ENCODE measurements at regions not wholly inside any gene's neighbourhood (a gene's known extent, or its start where the extent isn't known, plus 50 kb on each side); places are given as distances from the start of the nearest gene placed in this dataset.

DNA sequence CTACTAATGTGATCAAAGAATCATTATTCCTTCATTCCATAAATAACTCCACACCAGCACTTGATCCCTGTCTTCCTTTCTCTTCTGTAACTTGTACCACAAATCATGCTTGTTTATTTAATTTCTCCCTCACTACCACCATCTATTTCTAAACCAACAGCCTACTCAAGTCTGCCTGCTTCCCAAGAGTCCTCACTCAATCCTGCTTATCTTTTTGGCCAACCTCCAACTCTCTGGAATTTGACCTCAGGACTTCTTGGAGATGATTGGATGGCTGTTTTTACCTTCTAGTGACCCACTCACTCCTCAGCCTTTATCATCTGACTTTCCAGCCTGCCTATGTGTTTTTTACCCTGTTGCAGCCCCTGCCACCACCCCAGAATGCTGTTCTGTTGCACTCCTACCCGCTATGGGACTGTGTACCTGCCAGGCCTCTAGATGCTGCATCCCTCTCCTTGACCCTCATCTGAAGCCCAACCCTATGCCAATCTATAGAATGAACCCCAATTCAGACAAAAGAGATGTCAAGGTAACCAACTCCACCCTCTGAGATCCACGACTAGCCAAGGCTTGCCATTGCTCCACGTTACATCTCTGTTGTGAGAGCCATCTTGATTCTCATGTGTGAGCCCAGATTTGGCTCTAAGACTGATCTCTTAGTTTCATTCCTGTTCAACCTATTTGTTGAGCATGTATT, 150.2 kb upstream of the PLEKHG7 start:
- DNase-seq, result no peak

DNA sequence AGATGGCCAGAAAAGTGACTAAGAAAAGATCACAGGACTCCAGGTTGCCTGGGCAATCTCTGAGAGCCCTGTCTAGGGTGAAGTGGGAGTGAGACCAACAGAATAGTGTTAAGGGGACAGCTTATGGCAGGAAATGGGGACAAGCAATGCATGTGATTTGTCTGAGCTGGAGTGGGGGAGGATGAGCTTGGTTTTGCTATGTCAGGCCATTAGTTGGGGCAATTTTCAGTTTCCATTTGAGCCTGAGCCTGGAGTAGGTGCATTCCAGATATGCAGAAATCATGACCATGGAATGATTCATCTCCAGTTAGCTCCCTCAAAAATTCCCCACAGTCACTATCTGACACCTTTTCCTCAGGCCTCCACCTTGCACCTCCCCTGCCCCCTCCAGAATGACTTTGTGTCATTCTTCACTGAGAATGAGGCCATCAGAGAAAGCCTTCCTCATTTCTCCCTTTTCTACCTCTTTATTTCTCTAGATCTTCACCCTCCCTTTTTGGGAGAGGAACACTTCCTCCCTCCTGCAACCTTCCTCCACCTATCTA, 150.9 kb upstream of the PLEKHG7 start:
- no peak for DNase-seq

DNA sequence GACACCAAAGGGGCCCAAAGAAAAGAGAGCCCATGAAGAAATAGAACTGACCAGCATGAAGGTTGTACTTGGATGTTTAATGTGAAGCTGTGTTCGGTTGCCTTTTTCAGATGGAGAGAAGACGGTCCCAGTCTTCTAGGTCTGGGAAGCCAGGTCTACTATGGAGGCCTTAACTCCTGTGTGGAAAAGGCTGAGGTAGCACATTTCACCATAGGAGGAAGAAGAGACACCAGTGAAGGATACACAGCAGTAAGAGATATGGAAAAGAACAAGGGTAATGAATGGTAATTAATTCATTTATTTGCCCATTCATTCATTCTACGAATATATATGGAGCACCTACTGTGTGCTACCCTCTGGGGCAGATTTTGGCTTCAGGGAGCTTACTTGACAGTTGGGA, 151.6 kb upstream of the PLEKHG7 start:
- no peak for DNase-seq

DNA sequence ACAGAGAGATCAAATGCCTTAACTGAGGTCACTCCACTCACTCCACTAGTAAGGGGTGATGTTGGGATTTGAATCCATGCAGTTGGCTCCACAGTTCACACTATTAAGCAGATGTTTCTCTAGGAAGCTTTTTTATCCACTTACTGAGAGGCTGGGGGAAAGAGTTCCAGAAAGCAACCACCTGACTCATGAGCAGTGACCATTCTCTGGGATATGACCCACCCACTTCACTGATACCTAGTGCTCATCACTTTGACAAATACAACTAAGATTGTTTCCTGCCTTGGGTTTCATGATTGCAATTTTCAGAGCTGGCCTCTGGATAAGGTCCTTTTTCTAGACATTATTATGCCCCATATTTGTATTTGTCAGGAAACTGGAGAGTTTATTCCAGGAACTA, 152.1 kb upstream of the PLEKHG7 start:
- DNase-seq, result no peak

DNA sequence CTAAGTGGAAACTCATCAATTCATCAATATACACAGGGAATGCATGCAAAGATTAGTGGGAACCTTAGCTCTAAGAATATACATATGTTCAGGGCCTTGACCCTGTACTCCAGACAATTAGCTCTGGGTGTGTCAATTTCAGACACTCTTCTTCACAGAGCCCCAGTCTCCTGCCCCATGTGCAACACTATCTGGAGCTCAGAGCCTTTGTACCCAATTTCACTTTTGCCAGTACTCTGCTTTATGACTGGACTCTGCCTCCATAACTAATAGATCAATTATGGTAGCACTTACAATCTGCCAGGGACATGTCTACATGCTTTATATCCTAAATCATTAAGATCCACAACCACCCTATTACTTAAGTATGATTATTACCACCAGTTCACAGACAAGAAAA, 152.5 kb upstream of the PLEKHG7 start:
- DNase-seq, result no peak

DNA sequence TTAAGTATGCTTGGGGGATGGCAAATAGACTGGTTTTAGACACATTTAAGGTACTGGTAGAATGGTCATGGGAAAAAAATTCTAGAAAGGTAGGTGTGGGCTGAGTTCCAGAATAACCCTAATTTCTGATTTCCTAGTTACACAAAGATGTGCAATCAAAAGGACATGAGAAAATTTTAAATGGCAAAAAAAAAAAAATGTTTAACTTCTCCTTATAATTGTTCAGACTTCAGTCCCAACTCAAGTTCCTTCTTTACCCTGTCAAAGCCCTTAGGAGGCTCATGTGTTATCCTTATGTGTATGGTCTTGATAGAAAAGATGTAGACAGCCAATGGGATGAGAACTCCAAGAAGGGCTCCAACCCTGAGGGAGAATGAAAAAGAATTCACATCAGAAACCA, 153.3 kb upstream of the PLEKHG7 start:
- DNase-seq, result no peak

DNA sequence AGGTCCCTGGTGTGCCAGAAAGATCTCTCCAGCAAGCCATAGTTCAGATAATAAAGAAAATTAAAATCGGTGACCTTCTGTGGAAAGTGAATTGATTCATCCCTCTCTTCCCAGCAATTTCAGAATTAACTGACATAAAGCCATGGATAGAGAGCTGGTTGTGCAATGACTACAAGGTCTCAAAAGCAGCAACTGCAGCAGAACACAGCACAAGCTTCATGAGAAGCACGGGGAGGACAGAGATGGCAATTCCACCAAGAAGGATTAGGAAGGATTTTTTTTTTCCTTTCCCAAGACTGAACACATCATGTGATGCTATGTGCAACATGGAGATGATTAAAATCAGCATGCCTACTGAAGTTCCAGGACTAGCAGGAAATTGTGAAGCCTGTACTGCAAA, 154.9 kb upstream of the PLEKHG7 start:
- no peak for DNase-seq

DNA sequence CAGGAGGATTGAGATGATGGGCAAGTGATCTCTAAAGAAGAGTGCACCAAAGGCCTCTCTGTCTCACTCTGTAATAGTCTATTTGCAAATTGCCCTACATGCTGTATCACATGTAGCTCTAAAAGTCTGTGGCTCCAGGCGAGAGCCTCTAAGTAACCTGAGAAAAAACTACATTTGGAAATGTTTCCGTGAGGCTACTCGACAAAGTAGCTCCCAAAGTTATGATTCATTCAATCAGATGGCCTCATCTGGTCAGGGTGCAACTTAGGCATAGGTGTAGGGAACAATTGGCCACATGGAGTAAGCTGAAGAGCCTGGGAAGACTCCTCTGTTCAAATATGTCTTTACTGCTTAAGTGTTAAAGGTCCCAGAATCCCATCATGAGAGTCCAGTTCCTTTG, 155.4 kb upstream of the PLEKHG7 start:
- DNase-seq, result no peak

DNA sequence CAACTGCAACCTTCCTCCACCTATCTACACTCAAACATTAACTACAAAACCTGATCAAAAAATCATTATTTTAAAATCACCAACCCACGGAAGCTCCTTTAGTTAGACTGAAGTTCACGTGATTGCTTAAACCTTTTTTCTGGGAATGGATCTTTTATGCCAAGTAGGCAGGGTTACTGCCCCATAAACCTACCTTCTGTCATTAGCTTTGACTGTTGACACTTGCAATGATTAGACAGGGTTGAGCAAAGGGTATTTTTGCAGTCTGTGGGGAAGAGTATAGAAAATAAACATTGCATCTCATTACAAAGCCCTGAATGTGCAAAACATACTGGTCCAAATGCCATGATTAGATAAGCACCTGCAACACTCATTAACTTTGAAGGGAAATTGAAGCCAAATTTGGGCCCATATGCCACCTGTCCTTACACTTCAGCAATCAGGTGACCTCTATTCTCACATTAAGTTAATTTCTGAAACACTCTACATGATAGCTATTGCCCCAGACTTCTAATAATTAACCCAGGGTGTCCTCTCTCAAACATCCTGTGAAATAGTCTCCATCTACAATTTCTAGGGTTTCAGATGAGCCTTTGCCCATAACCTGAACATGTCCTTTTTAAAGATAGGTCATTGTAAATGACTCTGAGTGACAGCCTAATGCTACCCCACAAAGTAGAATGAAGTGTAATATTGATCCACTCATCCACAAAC, 156.0 kb upstream of the PLEKHG7 start:
- no peak for DNase-seq

DNA sequence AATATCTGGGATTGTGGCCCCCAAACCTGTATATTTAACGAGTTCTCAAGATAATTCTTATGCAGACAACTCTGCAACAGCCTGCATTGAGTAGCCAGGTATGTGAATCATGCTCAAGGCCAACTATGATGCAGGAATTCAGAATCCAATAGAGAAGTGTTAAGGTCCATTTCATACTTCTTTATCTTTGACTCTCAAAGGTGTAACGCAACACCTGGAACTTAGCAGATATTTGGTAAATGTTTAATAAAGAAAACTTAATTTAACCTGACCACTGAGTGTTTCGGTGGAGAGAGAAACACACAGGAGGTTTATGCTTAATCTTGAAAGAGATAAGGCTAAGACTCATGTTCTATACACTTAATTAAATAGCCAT, 156.5 kb upstream of the PLEKHG7 start:
- DNase-seq, result no peak

DNA sequence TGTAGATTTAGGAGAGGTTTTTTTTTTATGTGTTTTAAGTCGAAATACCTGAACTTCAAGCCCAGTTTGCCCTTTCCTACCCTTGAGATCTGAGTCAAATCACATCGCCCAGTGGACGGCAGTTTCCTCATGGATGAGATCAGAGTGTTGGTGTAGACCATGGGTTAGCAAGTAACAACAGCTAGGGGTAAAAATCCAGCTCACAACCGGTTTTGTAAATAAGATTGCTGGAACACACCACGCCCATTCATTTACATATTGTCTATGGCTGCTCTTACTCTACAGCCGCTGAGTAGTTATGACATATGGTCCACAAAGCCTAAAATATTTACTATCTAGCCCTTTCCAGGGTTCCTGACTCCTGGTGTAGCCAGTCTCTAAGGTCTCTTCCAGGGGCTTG, 158.5 kb upstream of the PLEKHG7 start:
- DNase-seq, result no peak

DNA sequence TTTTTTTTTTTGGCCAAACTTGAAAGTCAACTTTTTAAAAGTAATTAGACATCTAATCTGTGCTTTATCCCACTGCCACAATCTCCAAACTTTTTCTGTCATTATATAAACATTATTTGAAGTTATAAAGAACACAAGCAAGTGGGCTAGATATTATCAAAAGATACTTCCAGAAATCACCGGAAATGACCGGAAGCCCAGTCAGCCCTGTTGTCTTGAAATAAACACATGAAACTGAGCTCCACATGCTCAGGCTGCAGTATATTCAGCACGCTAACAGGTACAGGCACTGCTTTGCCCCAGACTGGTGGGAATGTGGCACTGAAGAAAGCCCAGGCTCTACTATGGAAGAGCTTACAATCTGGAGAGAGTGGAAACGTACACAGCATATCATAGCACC, 158.9 kb upstream of the PLEKHG7 start:
- DNase-seq, result no peak

DNA sequence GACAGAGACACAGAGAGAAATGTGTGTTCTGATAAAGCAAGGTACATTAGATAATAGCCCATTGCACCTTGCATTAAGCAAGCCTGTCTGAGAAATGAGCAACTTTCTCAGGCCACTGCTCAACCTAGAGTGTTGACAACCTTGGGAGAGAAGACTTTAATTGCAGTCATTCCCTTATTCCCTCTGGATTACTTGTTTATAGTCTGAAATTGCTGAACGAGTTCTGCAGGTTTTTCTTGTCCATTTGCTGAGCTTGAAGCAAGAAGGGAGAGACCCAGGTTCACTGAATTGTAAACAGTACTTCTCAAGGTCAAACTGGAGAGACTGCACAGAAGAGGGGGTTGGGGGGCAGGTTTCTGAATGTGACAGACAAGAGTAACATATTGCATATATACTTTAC, 159.4 kb upstream of the PLEKHG7 start:
- no peak for DNase-seq

DNA sequence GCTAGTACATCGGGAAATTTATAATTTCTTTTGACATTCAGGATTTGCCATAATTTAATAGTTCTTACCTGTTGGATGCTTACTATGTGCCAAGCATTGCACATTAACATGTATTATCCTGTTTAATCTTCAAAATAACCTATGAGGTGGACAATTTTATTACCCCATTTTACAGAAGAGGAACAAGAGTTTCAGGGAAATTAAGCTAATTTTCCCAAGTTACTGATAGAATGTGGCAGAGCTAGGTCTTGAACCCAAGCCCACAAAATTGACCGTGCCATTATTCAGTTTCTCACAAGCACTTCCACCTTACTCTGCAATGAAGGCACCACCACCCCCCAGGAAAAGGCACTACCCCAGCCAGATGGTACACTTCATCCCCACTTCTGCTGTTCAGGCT, 161.1 kb upstream of the PLEKHG7 start:
- DNase-seq, result no peak

DNA sequence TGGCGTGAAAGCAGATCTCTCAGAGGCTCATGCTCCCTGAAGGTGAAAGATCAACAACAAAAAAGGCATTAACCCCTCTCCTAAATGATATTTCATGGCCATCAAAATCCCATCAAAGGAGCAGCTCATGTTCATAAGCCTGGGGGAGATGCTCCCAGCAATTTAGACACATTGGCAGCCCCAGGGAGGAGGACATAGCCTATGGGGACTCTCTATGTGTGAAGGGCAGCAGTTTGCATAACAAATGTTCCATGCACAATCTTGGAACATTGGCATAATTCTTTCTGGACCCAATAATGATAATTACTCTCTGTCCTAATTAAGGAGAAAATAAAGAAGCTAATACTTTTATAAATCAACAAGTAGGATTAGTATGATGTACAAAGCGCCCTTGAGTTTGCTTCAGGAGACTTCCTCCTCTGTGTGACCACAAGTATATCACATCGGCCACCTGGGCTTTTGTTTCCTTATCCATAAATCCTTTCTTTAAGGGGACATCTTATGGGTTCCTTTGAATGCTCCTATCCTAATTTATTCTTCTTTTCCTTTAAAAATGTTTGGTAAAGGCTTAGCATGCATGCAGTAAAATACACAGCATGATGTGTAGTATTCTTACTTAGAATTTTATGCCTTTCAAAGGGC, 161.9 kb upstream of the PLEKHG7 start:
- DNase-seq, result no peak

DNA sequence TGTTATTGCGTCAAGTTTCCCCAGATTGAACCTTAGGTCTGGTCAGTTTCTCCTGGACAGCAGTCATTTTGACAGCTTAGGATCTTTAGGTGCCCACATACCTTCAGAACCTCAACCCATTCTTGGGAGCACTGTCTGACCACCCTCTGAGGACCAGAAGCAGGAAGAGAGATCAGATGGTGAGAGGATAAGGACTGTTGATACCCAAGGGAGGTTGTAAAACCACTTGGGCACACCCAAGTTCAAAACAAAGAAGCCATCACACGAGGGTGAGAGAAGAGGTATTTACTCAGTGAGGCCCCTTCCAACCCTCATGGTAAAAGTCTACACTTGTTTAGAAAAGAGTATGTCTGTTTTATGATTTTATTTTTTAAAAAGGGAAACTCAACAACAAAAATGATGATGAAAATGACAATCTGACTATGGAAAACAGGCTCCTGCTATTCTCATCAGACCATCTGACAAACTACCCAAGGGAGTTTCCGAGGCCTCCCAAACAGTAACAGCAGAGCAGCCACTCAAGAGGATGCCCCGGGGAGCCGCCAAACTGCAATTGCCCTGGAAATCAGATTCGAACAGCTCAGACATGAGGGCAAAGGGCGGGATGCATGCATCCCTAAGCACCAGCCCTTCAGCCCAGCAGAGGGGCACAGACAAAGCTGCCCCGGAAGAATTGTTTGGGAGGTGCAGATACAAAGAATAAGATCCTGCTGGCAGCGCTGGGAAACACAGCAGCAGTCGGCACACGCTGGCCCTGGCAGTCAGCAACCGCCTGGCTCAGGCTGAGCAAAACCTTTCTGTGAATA, 162.6 kb upstream of the PLEKHG7 start:
- peak; percentile 22 for DNase-seq

DNA sequence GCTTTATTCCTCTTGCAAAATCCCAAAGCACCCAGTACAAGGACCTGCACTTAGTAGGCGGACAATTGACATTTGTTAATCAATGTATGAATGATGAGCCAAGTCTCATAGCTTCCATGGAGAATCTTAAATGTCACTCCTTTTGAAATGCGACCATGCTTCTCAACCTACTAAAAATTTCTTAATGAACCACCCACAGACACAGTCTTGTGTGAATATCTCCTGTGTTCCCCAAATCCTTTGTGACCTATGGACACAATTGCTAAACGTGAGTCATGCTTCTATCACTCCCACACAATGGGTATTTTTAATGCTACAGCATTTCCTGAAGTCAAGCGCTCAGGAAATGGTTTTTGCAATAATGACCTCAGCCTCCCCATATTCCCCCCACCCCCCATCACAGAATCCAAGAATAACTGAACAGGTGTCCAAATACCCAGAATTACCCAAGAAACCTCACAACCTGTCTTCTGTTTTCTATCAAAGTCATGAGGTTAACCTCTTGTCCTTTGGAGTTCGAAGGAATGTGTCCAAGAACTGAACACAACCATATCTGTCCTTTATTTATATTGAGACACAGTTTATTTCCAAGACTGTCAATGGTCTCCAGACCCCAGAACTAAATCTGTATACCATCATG, 163.6 kb upstream of the PLEKHG7 start:
- DNase-seq, result peak; percentile 47

DNA sequence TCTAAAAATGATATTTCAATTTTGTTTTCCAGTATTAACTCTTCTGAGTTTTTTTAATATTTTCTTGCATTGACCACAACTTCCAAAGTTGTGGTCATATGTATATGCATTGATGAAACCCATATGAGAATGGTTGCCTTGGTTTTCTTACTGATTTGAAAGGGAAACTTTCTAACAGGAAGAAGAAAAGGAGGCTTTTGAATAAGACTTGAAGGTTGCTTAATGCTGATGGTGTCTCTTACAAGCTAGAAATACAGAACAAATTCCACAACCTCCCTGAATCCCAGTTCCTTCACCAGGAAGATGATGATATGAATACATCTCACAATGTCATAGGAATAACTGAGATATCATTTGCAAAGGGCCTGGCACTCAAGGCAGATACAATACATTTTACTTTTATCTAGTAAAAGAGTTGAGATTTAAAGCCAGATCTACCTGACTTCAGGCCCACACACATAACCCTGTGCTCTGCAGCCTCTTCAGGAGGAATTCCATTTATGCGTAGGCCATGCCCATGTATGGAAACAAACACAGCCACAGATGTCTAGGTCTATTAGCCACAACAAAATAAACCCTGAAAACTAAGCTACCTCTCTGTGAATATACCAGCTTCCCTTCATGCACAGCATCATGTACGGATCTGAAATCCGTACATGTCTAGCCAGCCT, 165.4 kb upstream of the PLEKHG7 start:
- no peak for DNase-seq

DNA sequence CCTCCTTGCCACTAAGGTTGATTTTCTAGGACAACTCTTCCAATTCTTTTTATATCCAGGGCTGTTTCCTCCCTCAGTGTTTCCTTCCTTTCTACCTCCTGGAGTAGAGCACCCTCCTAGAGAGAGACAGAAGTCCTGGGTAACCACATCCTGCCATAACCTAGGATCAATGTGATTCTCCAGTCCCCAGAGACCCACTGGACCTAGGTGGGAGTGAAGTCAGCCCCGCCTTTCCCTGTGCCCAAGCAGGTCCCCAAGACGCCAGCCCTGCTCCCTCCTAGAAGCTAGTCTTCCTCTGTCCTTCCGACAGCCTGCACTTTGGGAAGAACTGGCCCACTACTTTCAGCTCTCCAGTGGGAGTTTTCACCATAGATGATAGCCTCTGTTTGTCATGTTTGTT, 166.8 kb upstream of the PLEKHG7 start:
- DNase-seq, result no peak

DNA sequence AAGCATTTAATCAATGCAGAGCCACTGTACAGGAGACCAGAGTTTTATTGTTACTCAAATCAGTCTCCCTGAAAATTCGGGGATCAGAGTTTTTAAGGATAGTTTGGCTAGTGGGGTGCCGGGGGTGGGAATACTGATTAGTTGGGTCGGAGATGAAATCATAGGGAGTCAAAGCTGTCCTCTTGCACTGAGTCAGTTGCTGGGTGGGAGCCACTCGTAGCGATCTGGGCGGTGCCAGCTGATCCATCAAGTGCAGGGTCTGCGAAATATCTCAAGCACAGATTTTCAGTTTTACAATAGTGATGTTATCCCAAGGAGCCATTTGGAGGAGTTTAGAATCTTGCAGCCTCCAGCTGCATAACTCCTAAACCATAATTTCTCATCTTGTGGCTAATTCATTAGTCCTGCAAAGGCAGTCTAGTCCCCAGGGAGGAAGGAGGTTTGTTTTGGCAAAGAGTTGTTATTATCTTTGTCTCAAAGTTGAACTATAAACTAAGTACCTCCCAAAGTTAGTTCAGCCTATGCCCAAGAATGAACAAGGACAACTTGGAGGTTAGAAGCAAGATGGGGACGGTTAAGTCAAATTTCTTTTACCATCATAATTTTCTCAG, 169.4 kb upstream of the PLEKHG7 start:
- DNase-seq, result no peak

DNA sequence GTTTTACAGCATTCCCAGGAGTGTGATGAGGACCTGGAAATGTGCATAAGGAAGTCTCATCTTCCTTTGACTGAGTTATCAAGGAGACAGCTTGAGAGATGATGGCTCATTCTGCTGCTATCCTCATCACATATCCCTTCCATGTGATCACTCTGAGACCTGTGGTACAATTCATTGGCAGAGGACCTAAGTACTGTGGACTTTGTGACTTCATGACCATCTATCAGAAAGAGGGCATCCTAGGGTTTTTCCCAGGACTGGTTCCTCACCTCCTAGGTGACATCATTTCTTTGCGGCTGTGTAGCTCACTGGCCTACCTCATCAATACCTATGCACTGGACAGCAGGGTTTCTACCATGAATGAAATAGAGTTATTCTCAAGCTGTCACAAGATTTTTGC, 172.1 kb upstream of the PLEKHG7 start:
- no peak for DNase-seq

DNA sequence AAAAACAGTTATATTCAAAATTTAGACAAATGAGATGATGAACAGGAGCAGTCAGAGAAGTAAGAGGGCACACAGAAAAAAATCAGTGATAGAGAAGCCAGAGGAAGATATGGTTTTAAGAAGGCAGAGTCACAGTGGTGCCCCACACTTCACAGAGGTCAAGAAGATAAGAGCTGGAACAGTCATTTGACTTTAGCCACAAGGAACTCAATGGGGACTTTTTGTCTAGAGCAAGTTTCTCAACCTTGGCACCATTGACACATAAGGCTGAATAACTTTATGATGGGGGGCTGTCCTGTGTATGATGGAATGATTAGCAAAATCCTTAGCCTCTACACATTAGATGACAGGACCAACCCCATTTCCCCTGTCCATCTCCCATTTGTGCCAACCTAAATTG, 172.8 kb upstream of the PLEKHG7 start:
- DNase-seq, result no peak
